H9 (cell line): ENCODE measurements at regions not wholly inside any gene's neighbourhood (a gene's known extent, or its start where the extent isn't known, plus 50 kb on each side); places are given as distances from the start of the nearest gene placed in this dataset.

Experiments used
- DNase-seq: peaks from one replicate; pipeline ENCODE4 v3.0.0-alpha.2; 2017
- H2AFZ ChIP-seq: one replicate; pipeline ENCODE4 v1.6.1; 2013; ENCODE audit warnings: mild to moderate bottlenecking, low read length, control low read depth, moderate library complexity
- H2AK5ac ChIP-seq: 2 replicates; pipeline ENCODE4 v1.6.1; 2013; ENCODE audit warnings: low read length, control low read depth, mixed read lengths; ENCODE audit not compliant: insufficient read length
- H2BK120ac ChIP-seq: one replicate; pipeline ENCODE4 v1.6.1; 2013; ENCODE audit warnings: low read depth, mild to moderate bottlenecking, low read length, control low read depth, inconsistent platforms; ENCODE audit not compliant: poor library complexity, severe bottlenecking
- H2BK12ac ChIP-seq: 2 replicates; pipeline ENCODE4 v1.6.1; 2013; ENCODE audit warnings: low read length, control low read depth, mixed read lengths, low read depth; ENCODE audit not compliant: insufficient read length
- H2BK15ac ChIP-seq: 2 replicates; pipeline ENCODE4 v1.6.1; 2013; ENCODE audit warnings: low read depth, low read length, control low read depth
- H2BK20ac ChIP-seq: one replicate; pipeline ENCODE4 v1.6.1; 2013; ENCODE audit warnings: low read depth, mild to moderate bottlenecking, low read length, control low read depth, inconsistent platforms; ENCODE audit not compliant: poor library complexity, severe bottlenecking
- H2BK5ac ChIP-seq: 2 replicates; pipeline ENCODE4 v1.6.1; 2013; ENCODE audit warnings: low read length, control low read depth, mixed read lengths; ENCODE audit not compliant: insufficient read length
- H3K14ac ChIP-seq: 2 replicates; pipeline ENCODE4 v1.6.1; 2013; ENCODE audit warnings: low read length, control low read depth; ENCODE audit not compliant: insufficient read depth
- H3K18ac ChIP-seq: 2 replicates; pipeline ENCODE4 v1.6.1; 2013; ENCODE audit warnings: low read depth, mild to moderate bottlenecking, mixed read lengths, low read length, control low read depth; ENCODE audit not compliant: insufficient read length
- H3K23ac ChIP-seq: 2 replicates; pipeline ENCODE4 v1.6.1; 2013; ENCODE audit warnings: low read length, control low read depth, mixed read lengths, low read depth; ENCODE audit not compliant: insufficient read length
- H3K23me2 ChIP-seq: 2 replicates; pipeline ENCODE4 v1.6.1; 2013; ENCODE audit warnings: low read depth, mild to moderate bottlenecking, mixed read lengths, low read length, control low read depth; ENCODE audit not compliant: insufficient read length, poor library complexity, severe bottlenecking
- H3K27ac ChIP-seq: 2 replicates; pipeline ENCODE4 v1.5.1; 2013; ENCODE audit warnings: low read length, control low read depth, mixed read lengths, low read depth; ENCODE audit not compliant: insufficient read length
- H3K27me3 ChIP-seq: 2 replicates; pipeline ENCODE4 v1.6.1; 2013; ENCODE audit warnings: low read length, control low read depth, inconsistent platforms; ENCODE audit not compliant: insufficient read depth
- H3K4ac ChIP-seq: 2 replicates; pipeline ENCODE4 v1.6.1; 2013; ENCODE audit warnings: low read depth, mild to moderate bottlenecking, control low read depth, inconsistent platforms, low read length, moderate library complexity
- H3K4me1 ChIP-seq: 2 replicates; pipeline ENCODE4 v1.6.1; 2013; ENCODE audit warnings: low read length, control low read depth, inconsistent platforms; ENCODE audit not compliant: insufficient read depth
- H3K4me2 ChIP-seq: 2 replicates; pipeline ENCODE4 v1.6.1; 2013; ENCODE audit warnings: low read length, control low read depth, mixed read lengths; ENCODE audit not compliant: insufficient read length, insufficient read depth
- H3K56ac ChIP-seq: 2 replicates; pipeline ENCODE4 v1.6.1; 2013; ENCODE audit warnings: low read depth, mild to moderate bottlenecking, mixed read lengths, low read length, control low read depth; ENCODE audit not compliant: insufficient read length
- H3K79me1 ChIP-seq: 2 replicates; pipeline ENCODE4 v1.6.1; 2013; ENCODE audit warnings: low read depth, mild to moderate bottlenecking, moderate library complexity, low read length, control low read depth, inconsistent platforms; ENCODE audit not compliant: insufficient read depth, poor library complexity, severe bottlenecking
- H3K79me2 ChIP-seq: 2 replicates; pipeline ENCODE4 v1.6.1; 2013; ENCODE audit warnings: low read length, control low read depth, inconsistent platforms; ENCODE audit not compliant: insufficient read depth
- H3K9ac ChIP-seq: 2 replicates; pipeline ENCODE4 v1.6.1; 2013; ENCODE audit warnings: low read length, control low read depth, mixed read lengths; ENCODE audit not compliant: insufficient read length; ENCODE audit errors: extremely low read depth
- H3K9me3 ChIP-seq: one replicate; pipeline ENCODE4 v1.6.1; 2013; ENCODE audit warnings: low read depth, low read length, inconsistent platforms; ENCODE audit not compliant: control insufficient read depth
- H3T11ph ChIP-seq: one replicate; pipeline ENCODE4 v1.6.1; 2013; ENCODE audit warnings: mild to moderate bottlenecking, low read length, control low read depth, inconsistent platforms
- H4K20me1 ChIP-seq: one replicate; pipeline ENCODE4 v1.6.1; 2013; ENCODE audit not compliant: control insufficient read depth, insufficient read length, insufficient read depth
- H4K5ac ChIP-seq: 2 replicates; pipeline ENCODE4 v1.6.1; 2013; ENCODE audit warnings: low read depth, mild to moderate bottlenecking, mixed read lengths, low read length, control low read depth; ENCODE audit not compliant: insufficient read length
- H4K8ac ChIP-seq: replicated peaks from 2 replicates; pipeline ENCODE4 v1.6.1; 2013; ENCODE audit warnings: low read length, control low read depth, mixed read lengths, low read depth; ENCODE audit not compliant: insufficient read length
- H4K91ac ChIP-seq: 2 replicates; pipeline ENCODE4 v1.6.1; 2013; ENCODE audit warnings: low read depth, mild to moderate bottlenecking, moderate library complexity, mixed read lengths, low read length, control low read depth; ENCODE audit not compliant: insufficient read length
- H3K27ac Mint-ChIP-seq, 3 experiments: 2 replicates in 2 of 3; 3 replicates in 1 of 3; pipeline ENCODE4 v1.8.0; 2020 to 2021; ENCODE audit warnings: mixed read lengths in 3 of 3, mild to moderate bottlenecking in 1 of 3, moderate library complexity in 1 of 3
- H3K27me3 Mint-ChIP-seq: 2 replicates; pipeline ENCODE4 v1.8.0; 2021; ENCODE audit warnings: low read depth, mild to moderate bottlenecking, moderate library complexity, mixed read lengths
- H3K36me3 Mint-ChIP-seq, 3 experiments: 2 replicates in 2 of 3; 3 replicates in 1 of 3; pipeline ENCODE4 v1.8.0; 2020 to 2021; ENCODE audit warnings: low read depth in 3 of 3, mixed read lengths in 3 of 3; ENCODE audit not compliant: insufficient read depth in 1 of 3
- H3K4me1 Mint-ChIP-seq, 2 experiments: 2 replicates each; pipeline ENCODE4 v1.8.0; 2020; ENCODE audit warnings: mixed read lengths in 2 of 2
- H3K4me3 Mint-ChIP-seq, 2 experiments: 2 replicates in 1 of 2; 3 replicates in 1 of 2; pipeline ENCODE4 v1.8.0; 2020 to 2021; ENCODE audit warnings: mild to moderate bottlenecking in 2 of 2, mixed read lengths in 2 of 2, moderate library complexity in 1 of 2
- H3K9me3 Mint-ChIP-seq, 2 experiments: 2 replicates in 1 of 2; 3 replicates in 1 of 2; pipeline ENCODE4 v1.8.0; 2020; ENCODE audit warnings: mild to moderate bottlenecking in 2 of 2, mixed read lengths in 2 of 2, moderate library complexity in 1 of 2
- CTCF ChIP-seq: fragments of 200-600 bp; sonication (generic); conservative IDR thresholded peaks from 3 replicates; pipeline ENCODE4 v1.8.0; 2021; ENCODE audit warnings: antibody characterized with exemption, mild to moderate bottlenecking
- WGBS: extraction: QIAGEN DNeasy Blood & Tissue Kit; methylation state at CpG from one replicate; pipeline ENCODE4 v1.1.7; 2013; ENCODE audit warnings: missing lambda C conversion rate, low lambda C conversion rate, mixed read lengths; ENCODE audit not compliant: insufficient read length; ENCODE audit errors: extremely low coverage; 5-methylcytosine and 5-hydroxymethylcytosine counted together

- Histone ChIP-seq H2BK120ac (no peak overlapping the region), H3K9me3 (no peaks in the 10 kb centered on the region), H3K18ac (no peak overlapping the region), H3K27me3 (no peaks in the 10 kb centered on the region), H4K20me1 (no peaks in the 10 kb centered on the region), H2BK15ac (no peak overlapping the region), H2BK20ac (no peak overlapping the region), H4K91ac (no peak overlapping the region), H3T11ph (no peak overlapping the region), H3K79me1 (no peaks in the 10 kb centered on the region), H3K4me1 (no peaks in the 10 kb centered on the region), H3K27ac (no peak overlapping the region), H3K4me2 (no peak overlapping the region), H3K14ac (no peak overlapping the region), H3K23me2 (no peaks in the 10 kb centered on the region), H2AK5ac (no peak overlapping the region), H2AFZ (no peak overlapping the region), H3K79me2 (no peaks in the 10 kb centered on the region), H4K5ac (no peak overlapping the region), H2BK5ac (no peak overlapping the region), H3K56ac (no peak overlapping the region), H4K8ac (no peak overlapping the region), H2BK12ac (no peak overlapping the region), H3K9ac (no peak overlapping the region), H3K4ac (no peak overlapping the region), H3K23ac (no peak overlapping the region)
- Mint-ChIP-seq H3K9me3 (peaks cover 0 to 21% of the 10 kb centered on the region in 2 experiments; a peak in 2 of 5 replicates), H3K4me3 (no peak overlapping the region), H3K36me3 (no peaks in the 10 kb centered on the region; a peak in 1 of 7 replicates), H3K27me3 (peaks cover 3% of the 10 kb centered on the region), H3K4me1 (no peaks in the 10 kb centered on the region), H3K27ac (no peak overlapping the region)
- no peak for DNase-seq
- no CpG with 5 or more reads among the region's 1 CpG for WGBS
- no peak for TF ChIP-seq CTCF
These were observed 163.0 kb upstream of the TET2 start for GRCh38 chr4:104983615-104984179.
